Left renal cortex interstitium (tissue), 4 donors: ENCODE measurements at regions not wholly inside any gene's neighbourhood (a gene's known extent, or its start where the extent isn't known, plus 50 kb on each side); places are given as distances from the start of the nearest gene placed in this dataset.
"Not testable (repeated sequence)": the region's sequence is repeated elsewhere in the genome, so short reads cannot be mapped to it uniquely, and the experiment has no call there.

ENCODE experiments used
- DNase-seq, 4 donors: peaks; one replicate each; pipeline ENCODE4 v3.0.0-alpha.2; 2013; ENCODE audit warnings: low read depth in 4 of 4, low spot score in 2 of 4, missing footprints in 1 of 4

GRCh38 chr1:25134801-25135461 is 97.4 kb downstream of the SYF2 start:
- DNase-seq: peak; percentile 27 to 53 (median 48)

GRCh38 chr1:25134307-25134706 is 98.0 kb downstream of the SYF2 start:
- DNase-seq: no peak

- DNase-seq: no peak
Observed at GRCh38 chr1:25131794-25132193, 100.5 kb downstream of the SYF2 start.

GRCh38 chr1:25130895-25131294 is 101.4 kb downstream of the SYF2 start:
- DNase-seq: no peak

GRCh38 chr1:25129380-25129779 is 102.9 kb downstream of the SYF2 start:
- DNase-seq: no peak

- DNase-seq: no peak
Observed at GRCh38 chr1:25128121-25128621, 104.1 kb downstream of the SYF2 start.

- DNase-seq: no peak
Observed at GRCh38 chr1:25126562-25126961, 105.7 kb downstream of the SYF2 start.

GRCh38 chr1:25123551-25123950 is 108.8 kb downstream of the SYF2 start:
- DNase-seq: no peak

GRCh38 chr1:25122747-25123146 is 109.6 kb downstream of the SYF2 start:
- no peak for DNase-seq

- no peak for DNase-seq
Observed at GRCh38 chr1:25120281-25120680, 112.0 kb downstream of the SYF2 start.

GRCh38 chr1:25118546-25118945 is 113.8 kb downstream of the SYF2 start:
- DNase-seq: no peak

GRCh38 chr1:25117233-25117823 is 115.0 kb downstream of the SYF2 start:
- no peak for DNase-seq

GRCh38 chr1:25116832-25117231 is 115.5 kb downstream of the SYF2 start:
- no peak for DNase-seq

- DNase-seq: not testable (repeated sequence)
Observed at GRCh38 chr1:25116117-25116516, 116.2 kb downstream of the SYF2 start.

- no peak for DNase-seq
Observed at GRCh38 chr1:25113731-25114130, 118.6 kb downstream of the SYF2 start.

- DNase-seq: no peak
Observed at GRCh38 chr1:25113086-25113485, 119.2 kb downstream of the SYF2 start.

GRCh38 chr1:25112400-25112799 is 119.9 kb downstream of the SYF2 start:
- no peak for DNase-seq

- DNase-seq: no peak
Observed at GRCh38 chr1:25111706-25112105, 120.6 kb downstream of the SYF2 start.

- no peak for DNase-seq
Observed at GRCh38 chr1:25110485-25110884, 121.8 kb downstream of the SYF2 start.

GRCh38 chr1:25110036-25110435 is 122.3 kb downstream of the SYF2 start:
- DNase-seq: no peak

- DNase-seq: no peak
Observed at GRCh38 chr1:25109531-25109951, 122.8 kb downstream of the SYF2 start.

- DNase-seq: no peak
Observed at GRCh38 chr1:25107643-25108010, 124.7 kb downstream of the SYF2 start.
